ENCODE measurements at regions not wholly inside any gene's neighbourhood (a gene's known extent, or its start where the extent isn't known, plus 50 kb on each side); places are given as distances from the start of the nearest gene placed in this dataset.

- TF ChIP-seq NFRKB (IDR thresholded peaks at IDR 0.05; ENCODE audit: low read depth), result no peak
- no peak for TF ChIP-seq PHB (CRISPR knock-in tag; IDR thresholded peaks at IDR 0.05)
- 0 out of 2 replicates have a peak, but pooled peaks have one; percentile 1 for TF ChIP-seq USF2 (CRISPR knock-in tag; IDR thresholded peaks at IDR 0.05)
- TF ChIP-seq IRF2 (CRISPR knock-in tag; IDR thresholded peaks at IDR 0.05), result 0 out of 2 replicates have a peak, but pooled peaks have one; percentile 9
- TF ChIP-seq, protein P1, sequence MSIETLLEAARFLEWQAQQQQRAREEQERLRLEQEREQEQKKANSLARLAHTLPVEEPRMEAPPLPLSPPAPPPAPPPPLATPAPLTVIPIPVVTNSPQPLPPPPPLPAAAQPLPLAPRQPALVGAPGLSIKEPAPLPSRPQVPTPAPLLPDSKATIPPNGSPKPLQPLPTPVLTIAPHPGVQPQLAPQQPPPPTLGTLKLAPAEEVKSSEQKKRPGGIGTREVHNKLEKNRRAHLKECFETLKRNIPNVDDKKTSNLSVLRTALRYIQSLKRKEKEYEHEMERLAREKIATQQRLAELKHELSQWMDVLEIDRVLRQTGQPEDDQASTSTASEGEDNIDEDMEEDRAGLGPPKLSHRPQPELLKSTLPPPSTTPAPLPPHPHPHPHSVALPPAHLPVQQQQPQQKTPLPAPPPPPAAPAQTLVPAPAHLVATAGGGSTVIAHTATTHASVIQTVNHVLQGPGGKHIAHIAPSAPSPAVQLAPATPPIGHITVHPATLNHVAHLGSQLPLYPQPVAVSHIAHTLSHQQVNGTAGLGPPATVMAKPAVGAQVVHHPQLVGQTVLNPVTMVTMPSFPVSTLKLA (conservative IDR thresholded peaks at IDR 0.05), result no peak
- TF ChIP-seq ARID3B (CRISPR knock-in tag; IDR thresholded peaks at IDR 0.05; ENCODE audit: borderline replicate concordance), result no peak
- TF ChIP-seq CBX2 (IDR thresholded peaks at IDR 0.05; ENCODE audit: insufficient read depth, low read length, poor library complexity, severe bottlenecking), result no peak
- 0 out of 2 replicates have a peak, but pooled peaks have one; percentile 20 for TF ChIP-seq ATF1 (CRISPR knock-in tag; IDR thresholded peaks at IDR 0.05)
- no peak for TF ChIP-seq ATF1 (tag; IDR thresholded peaks at IDR 0.05)
- TF ChIP-seq NFYB (IDR thresholded peaks at IDR 0.05; ENCODE audit: extremely low read depth, insufficient read length), result no peak
- no peaks in the 10 kb centered on the region for H3K9me1 ChIP-seq (ENCODE audit: control insufficient read depth, insufficient read depth, low read length)
- H3K4me1 ChIP-seq (replicated peaks in 1 of 2; ENCODE audit: control insufficient read depth in 2 of 2, insufficient read depth in 2 of 2, low read length in 2 of 2), result no peaks in the 10 kb centered on the region
- no peak overlapping the region for H3K9ac ChIP-seq (ENCODE audit: insufficient read depth in 1 of 2, low read depth in 2 of 2, low read length in 2 of 2)
- ATAC-seq, result no peak
- H3K27me3 ChIP-seq (ENCODE audit: control insufficient read depth in 2 of 2, insufficient read depth in 2 of 2, low read length in 2 of 2), result no peaks in the 10 kb centered on the region
- ChIA-PET CTCF (ENCODE audit: low intra/inter-chr PET ratio) (no interaction called here), POLR2A (no interaction called here)
- H4K20me1 ChIP-seq (replicated peaks; ENCODE audit: control insufficient read depth, insufficient read depth, low read length), result no peaks in the 10 kb centered on the region
- intact Hi-C loops (cut with micrococcal nuclease) (loop anchor here (10.0 kb wide), 1 partner anchor 682 kb away; no protein-coding TSS in a partner anchor), in situ Hi-C loops (cut with MboI) (no loop called here)
- H3K36me3 ChIP-seq (ENCODE audit: control insufficient read depth, insufficient read depth, low read length), result no peaks in the 10 kb centered on the region
- WGBS (ENCODE audit: insufficient coverage, low coverage, missing lambda C conversion rate), result 0% methylated on average over 4 of the region's 4 CpGs
- no peaks in the 10 kb centered on the region for H3K9me3 ChIP-seq (replicated peaks; ENCODE audit: control insufficient read depth, insufficient read depth, low read depth, low read length)
- H3K79me2 ChIP-seq (ENCODE audit: control insufficient read depth, insufficient read depth, low read length), result no peaks in the 10 kb centered on the region
- H3K4me2 ChIP-seq (ENCODE audit: insufficient read depth, low read length), result no peak overlapping the region
- H3K27ac ChIP-seq (ENCODE audit: extremely low read depth, low read depth, low read length), result no peak overlapping the region
- H2AFZ ChIP-seq (ENCODE audit: low read depth, low read length), result no peak overlapping the region
- no peak for FAIRE-seq
- no TSS peak for BruUV-seq (replicated peaks)
- H3K4me3 ChIP-seq, result no peak overlapping the region
- peak in 1 of 4 experiments; percentile 7 for DNase-seq (ENCODE audit: extremely low read depth in 1 of 4, low spot score in 3 of 4)
These were observed 215.1 kb upstream of the MIR17HG start for GRCh38 chr13:91132381-91132780.

Data from K562 (cell line).